WTC11 (cell line): ENCODE measurements at regions not wholly inside any gene's neighbourhood (a gene's known extent, or its start where the extent isn't known, plus 50 kb on each side); places are given as distances from the start of the nearest gene placed in this dataset.

ENCODE experiments used
- ATAC-seq: fragments of 200-7000 bp; cut with Tn5 transposase; 2 replicates; pipeline ENCODE4 v1.10.0; 2021; ENCODE audit warnings: mild to moderate bottlenecking, moderate library complexity
- CTCF ChIA-PET: fragments of 300-600 bp; sonication (Branson Sonifier 250); formaldehyde crosslinking; loops from one replicate; lab custom pipeline; 2021; ENCODE audit warnings: antibody characterized with exemption; lab: Charles Lee
- POLR2A ChIA-PET: fragments of 350-600 bp; sonication (Branson Sonifier 250); formaldehyde crosslinking; loops from one replicate; lab custom pipeline; 2021; ENCODE audit warnings: antibody characterized with exemption; lab: Charles Lee
- DNase-seq: peaks from one replicate; pipeline ENCODE4 v3.0.0; 2021; ENCODE audit warnings: low spot score
- H3K27ac Mint-ChIP-seq: 2 replicates; pipeline ENCODE4 v1.8.0; 2021; ENCODE audit warnings: mixed read lengths
- H3K27me3 Mint-ChIP-seq: 2 replicates; pipeline ENCODE4 v1.8.0; 2021; ENCODE audit warnings: low read depth, mild to moderate bottlenecking, moderate library complexity, mixed read lengths
- H3K36me3 Mint-ChIP-seq: 2 replicates; pipeline ENCODE4 v1.8.0; 2021; ENCODE audit warnings: mixed read lengths
- H3K4me1 Mint-ChIP-seq: 2 replicates; pipeline ENCODE4 v1.8.0; 2022; ENCODE audit warnings: mixed read lengths
- H3K4me3 Mint-ChIP-seq: 2 replicates; pipeline ENCODE4 v1.8.0; 2021; ENCODE audit warnings: mild to moderate bottlenecking, moderate library complexity, mixed read lengths
- H3K9me3 Mint-ChIP-seq: 2 replicates; pipeline ENCODE4 v1.8.0; 2021; ENCODE audit warnings: mixed read lengths
- CDX4 ChIP-seq: fragments of 250-450 bp; sonication (Bioruptor Pico); IDR thresholded peaks from 2 replicates; pipeline ENCODE4 v1.9.0; 2021; ENCODE audit warnings: moderate library complexity, mild to moderate bottlenecking, inconsistent platforms, borderline replicate concordance
- GRHL2 ChIP-seq: fragments of 250-450 bp; sonication (Bioruptor Pico); IDR thresholded peaks from 2 replicates; pipeline ENCODE4 v1.8.0; 2022; ENCODE audit warnings: mild to moderate bottlenecking, moderate library complexity; ENCODE audit not compliant: insufficient replicate concordance, severe bottlenecking
- GTF2I ChIP-seq: fragments of 250-450 bp; sonication (Bioruptor Pico); conservative IDR thresholded peaks from 2 replicates; pipeline ENCODE4 v1.4.0; 2021; ENCODE audit warnings: mild to moderate bottlenecking
- JAZF1 ChIP-seq: fragments of 250-450 bp; sonication (Bioruptor Pico); IDR thresholded peaks from 2 replicates; pipeline ENCODE4 v1.9.0; 2021; ENCODE audit warnings: moderate library complexity, mild to moderate bottlenecking, inconsistent platforms
- MXD4 ChIP-seq: fragments of 250-450 bp; sonication (Bioruptor Pico); IDR thresholded peaks from 2 replicates; pipeline ENCODE4 v1.8.0; 2021; ENCODE audit warnings: mild to moderate bottlenecking, moderate library complexity, borderline replicate concordance
- NFYB ChIP-seq: sonication (generic); formaldehyde crosslinking; conservative IDR thresholded peaks from 2 replicates; pipeline ENCODE4 v1.8.0; 2022; ENCODE audit warnings: low read depth, missing genetic modification reagents
- NR3C1 ChIP-seq: sonication (generic); formaldehyde crosslinking; conservative IDR thresholded peaks from 2 replicates; pipeline ENCODE4 v1.8.1; 2023; ENCODE audit warnings: low read depth, mild to moderate bottlenecking, missing genetic modification reagents
- RELA ChIP-seq: sonication (generic); formaldehyde crosslinking; IDR thresholded peaks from 2 replicates; pipeline ENCODE4 v1.8.1; 2022; ENCODE audit warnings: missing genetic modification reagents, mild to moderate bottlenecking, borderline replicate concordance
- SMAD4 ChIP-seq: sonication (generic); formaldehyde crosslinking; IDR thresholded peaks from 2 replicates; pipeline ENCODE4 v1.8.0; 2022; ENCODE audit warnings: mild to moderate bottlenecking, missing genetic modification reagents
- ZMAT4 ChIP-seq: fragments of 250-450 bp; sonication (Bioruptor Pico); IDR thresholded peaks from 2 replicates; pipeline ENCODE4 v1.9.0; 2021; ENCODE audit warnings: mild to moderate bottlenecking
- TF ChIP-seq, protein P1 (sequence below): sonication (generic); formaldehyde crosslinking; IDR thresholded peaks from 2 replicates; pipeline ENCODE4 v1.8.1; 2022; ENCODE audit warnings: low read depth, missing genetic modification reagents, borderline replicate concordance

DNA sequence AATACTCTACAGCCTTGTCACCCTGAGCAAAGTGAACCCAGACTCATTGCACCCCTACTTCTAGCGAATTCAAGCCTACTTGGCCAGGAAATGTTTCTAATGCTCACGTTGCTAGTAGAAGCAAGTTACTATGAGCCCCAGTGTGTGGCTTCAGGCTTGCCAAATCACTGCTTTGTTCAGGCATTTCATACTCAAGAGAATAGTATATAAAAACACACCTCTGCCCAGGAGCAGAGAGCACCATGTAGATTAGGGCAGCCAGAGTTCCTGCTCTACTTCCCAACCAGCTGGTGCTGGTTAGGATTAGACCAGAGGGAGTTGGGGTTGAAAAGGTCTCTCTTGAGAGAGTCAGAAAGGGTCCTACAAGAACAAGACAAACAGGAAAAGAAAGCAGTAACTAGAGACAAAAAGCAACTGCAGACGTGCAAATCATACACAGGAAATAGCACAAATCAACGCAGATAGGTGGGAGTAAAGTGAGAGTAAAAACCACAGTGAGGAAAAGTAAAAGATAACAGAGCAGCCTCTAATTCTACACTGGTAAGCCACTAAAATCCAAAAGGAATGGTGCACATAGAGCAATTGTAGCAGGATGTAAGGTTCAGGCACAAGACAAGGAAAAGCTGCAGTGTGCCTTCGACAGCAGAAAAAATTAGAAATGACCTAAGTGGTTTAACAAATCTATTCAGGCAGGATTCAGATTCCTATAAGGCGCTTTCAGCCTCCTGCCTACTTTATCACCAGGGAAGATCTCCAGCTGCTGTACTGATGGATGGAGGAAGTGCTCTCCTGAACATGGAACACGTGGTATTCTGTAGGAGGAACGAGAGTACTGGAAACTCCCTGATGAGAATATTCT is 49.6 kb upstream of the KIF2A start:
- Mint-ChIP-seq H3K9me3 (peaks cover 6% of the 10 kb centered on the region; the same call in 1 of the 2 replicates), H3K4me1 (peaks cover 4% of the 10 kb centered on the region), H3K27ac (no peak overlapping the region; the same call in 1 of the 2 replicates), H3K27me3 (no peaks in the 10 kb centered on the region), H3K4me3 (no peak overlapping the region), H3K36me3 (no peaks in the 10 kb centered on the region)
- DNase-seq: no peak
- ChIA-PET POLR2A (no interaction called here), CTCF (no interaction called here)
- TF ChIP-seq CDX4 (CRISPR knock-in tag) (no peak), GTF2I (CRISPR knock-in tag) (no peak), NR3C1 (CRISPR knock-in tag) (no peak), MXD4 (CRISPR knock-in tag) (no peak), ZMAT4 (CRISPR knock-in tag) (no peak), NFYB (no peak), GRHL2 (no peak), SMAD4 (CRISPR knock-in tag) (no peak), JAZF1 (CRISPR knock-in tag) (no peak), RELA (CRISPR knock-in tag) (no peak)
- TF ChIP-seq, protein P1, sequence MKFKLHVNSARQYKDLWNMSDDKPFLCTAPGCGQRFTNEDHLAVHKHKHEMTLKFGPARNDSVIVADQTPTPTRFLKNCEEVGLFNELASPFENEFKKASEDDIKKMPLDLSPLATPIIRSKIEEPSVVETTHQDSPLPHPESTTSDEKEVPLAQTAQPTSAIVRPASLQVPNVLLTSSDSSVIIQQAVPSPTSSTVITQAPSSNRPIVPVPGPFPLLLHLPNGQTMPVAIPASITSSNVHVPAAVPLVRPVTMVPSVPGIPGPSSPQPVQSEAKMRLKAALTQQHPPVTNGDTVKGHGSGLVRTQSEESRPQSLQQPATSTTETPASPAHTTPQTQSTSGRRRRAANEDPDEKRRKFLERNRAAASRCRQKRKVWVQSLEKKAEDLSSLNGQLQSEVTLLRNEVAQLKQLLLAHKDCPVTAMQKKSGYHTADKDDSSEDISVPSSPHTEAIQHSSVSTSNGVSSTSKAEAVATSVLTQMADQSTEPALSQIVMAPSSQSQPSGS (CRISPR knock-in tag): no peak
- 0 out of 2 replicates have a peak, but pooled peaks have one; percentile 32 for ATAC-seq
